ENCODE measurements at regions not wholly inside any gene's neighbourhood (a gene's known extent, or its start where the extent isn't known, plus 50 kb on each side); places are given as distances from the start of the nearest gene placed in this dataset.

GRCh38 chr1:38341694-38342093, 295.1 kb upstream of the POU3F1 start:
- TF ChIP-seq CTCF (conservative IDR thresholded peaks at IDR 0.05; ENCODE audit: low read depth, low read length): no peak
- DNase-seq (ENCODE audit: low read depth): no peak
- no peak overlapping the region for H3K4me3 ChIP-seq (ENCODE audit: low read depth, low read length)

- no peak for TF ChIP-seq CTCF (conservative IDR thresholded peaks at IDR 0.05; ENCODE audit: low read depth, low read length)
- DNase-seq (ENCODE audit: low read depth): no peak
- H3K4me3 ChIP-seq (ENCODE audit: low read depth, low read length): no peak overlapping the region
Measured at GRCh38 chr1:38340409-38340808, 293.8 kb upstream of the POU3F1 start.

GRCh38 chr1:38337711-38338110, 291.1 kb upstream of the POU3F1 start:
- no peak overlapping the region for H3K4me3 ChIP-seq (ENCODE audit: low read depth, low read length)
- DNase-seq (ENCODE audit: low read depth): no peak
- TF ChIP-seq CTCF (conservative IDR thresholded peaks at IDR 0.05; ENCODE audit: low read depth, low read length): no peak

GRCh38 chr1:38336961-38337360, 290.4 kb upstream of the POU3F1 start:
- TF ChIP-seq CTCF (conservative IDR thresholded peaks at IDR 0.05; ENCODE audit: low read depth, low read length): no peak
- H3K4me3 ChIP-seq (ENCODE audit: low read depth, low read length): no peak overlapping the region
- no peak for DNase-seq (ENCODE audit: low read depth)

- no peak for DNase-seq (ENCODE audit: low read depth)
- H3K4me3 ChIP-seq (ENCODE audit: low read depth, low read length): no peak overlapping the region
- TF ChIP-seq CTCF (conservative IDR thresholded peaks at IDR 0.05; ENCODE audit: low read depth, low read length): no peak
Measured at GRCh38 chr1:38336301-38336923, 289.8 kb upstream of the POU3F1 start.

- no peak for DNase-seq (ENCODE audit: low read depth)
- TF ChIP-seq CTCF (conservative IDR thresholded peaks at IDR 0.05; ENCODE audit: low read depth, low read length): no peak
- no peak overlapping the region for H3K4me3 ChIP-seq (ENCODE audit: low read depth, low read length)
Measured at GRCh38 chr1:38334930-38335592, 288.5 kb upstream of the POU3F1 start.
